NCI-H1436 treated with DMSO at 0.1 percent for 48 hours (cell line): ENCODE measurements at regions not wholly inside any gene's neighbourhood (a gene's known extent, or its start where the extent isn't known, plus 50 kb on each side); places are given as distances from the start of the nearest gene placed in this dataset.
"Not testable (repeated sequence)": the region's sequence is repeated elsewhere in the genome, so short reads cannot be mapped to it uniquely, and the experiment has no call there.

Source experiments
- DNase-seq: peaks from one replicate; lab custom pipeline; 2025; lab: John Stamatoyannopoulos, UW

DNA sequence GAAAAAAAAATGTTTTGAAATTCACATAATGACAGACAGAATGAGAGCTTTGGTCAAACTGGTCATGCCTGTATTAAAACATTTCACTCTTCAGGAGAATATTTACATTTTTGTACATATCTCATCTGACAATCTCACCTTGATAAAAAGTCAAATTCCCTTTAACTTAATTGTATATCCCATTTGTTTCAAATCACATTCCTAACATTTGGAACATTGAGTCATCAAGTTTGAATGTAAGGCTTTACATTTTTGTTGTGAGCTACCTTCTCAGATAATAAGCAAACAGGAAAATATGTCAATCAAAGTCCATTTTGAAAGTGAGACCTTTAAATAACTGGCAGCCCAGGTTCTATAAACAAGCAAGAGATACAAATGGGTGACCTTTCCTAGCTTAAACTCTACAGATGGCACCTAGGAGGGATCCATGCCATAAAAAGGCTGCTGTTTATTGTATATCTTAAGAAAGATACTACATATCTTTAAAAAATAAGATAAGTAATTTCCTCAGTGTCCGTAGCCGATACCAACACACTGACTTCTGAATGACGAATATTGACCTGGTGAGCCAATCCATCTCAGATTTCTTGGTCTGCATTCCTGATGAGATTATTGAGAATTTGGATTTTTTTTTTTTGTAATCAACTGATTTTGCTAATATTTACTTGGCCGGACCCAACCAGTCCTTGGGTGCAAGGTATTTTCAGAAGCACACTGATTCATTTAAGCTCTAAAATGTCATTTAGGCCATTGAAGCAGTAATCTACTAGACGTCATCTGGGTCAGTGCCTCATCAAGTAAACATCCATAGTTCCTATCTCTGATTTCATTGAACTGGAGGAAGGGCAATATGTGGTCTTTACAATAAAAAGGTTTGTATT lies 259.6 kb downstream of the BTG1 start:
- DNase-seq, result no peak

- DNase-seq, result no peak
Observed at GRCh38 chr12:91884230-91884629, 261.4 kb downstream of the BTG1 start.

- DNase-seq, result no peak
Observed at GRCh38 chr12:91883811-91884210, 261.8 kb downstream of the BTG1 start.

GRCh38 chr12:91882910-91883309 lies 262.7 kb downstream of the BTG1 start:
- DNase-seq, result no peak

DNA sequence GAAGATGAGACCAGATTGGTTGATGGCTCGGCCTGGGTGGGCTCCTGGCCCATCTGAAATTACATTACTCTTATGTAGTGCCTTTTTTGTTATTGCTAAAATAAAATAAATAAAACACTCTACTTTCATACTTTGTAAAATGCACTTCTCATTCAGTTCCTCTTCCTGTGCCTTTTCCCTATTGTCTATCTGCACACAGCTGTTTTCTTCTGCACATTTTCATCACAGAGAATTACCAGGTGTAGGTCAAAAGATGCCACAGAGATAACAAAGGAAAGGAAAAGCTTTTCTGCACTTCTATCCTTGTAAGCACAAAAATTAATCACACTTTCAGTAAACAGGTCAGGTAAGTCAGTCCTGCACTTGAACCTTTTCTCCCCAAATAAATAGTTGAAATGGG lies 265.1 kb downstream of the BTG1 start:
- DNase-seq, result no peak

- peak; percentile 30 for DNase-seq
Observed at GRCh38 chr12:91877456-91878235, 268.0 kb downstream of the BTG1 start.

DNA sequence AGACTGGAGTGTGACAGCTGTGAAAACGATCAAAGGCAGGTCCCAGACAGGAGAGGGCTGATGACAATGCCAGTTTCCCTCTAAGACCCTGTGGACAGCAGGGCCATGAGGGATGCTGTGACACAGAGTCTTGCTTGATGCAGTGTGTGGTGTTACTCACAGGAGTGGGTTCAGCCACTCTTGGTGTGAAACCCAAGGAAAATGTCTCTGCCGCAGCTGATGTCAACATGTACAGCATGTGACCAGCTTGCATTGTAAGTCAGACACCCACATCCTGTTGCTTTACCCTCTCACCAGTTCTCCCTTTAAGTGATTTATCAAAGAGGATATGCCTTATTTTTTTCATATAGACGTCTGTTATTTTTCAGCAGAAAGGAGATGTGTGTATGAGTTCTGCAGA lies 268.6 kb downstream of the BTG1 start:
- no peak for DNase-seq

DNA sequence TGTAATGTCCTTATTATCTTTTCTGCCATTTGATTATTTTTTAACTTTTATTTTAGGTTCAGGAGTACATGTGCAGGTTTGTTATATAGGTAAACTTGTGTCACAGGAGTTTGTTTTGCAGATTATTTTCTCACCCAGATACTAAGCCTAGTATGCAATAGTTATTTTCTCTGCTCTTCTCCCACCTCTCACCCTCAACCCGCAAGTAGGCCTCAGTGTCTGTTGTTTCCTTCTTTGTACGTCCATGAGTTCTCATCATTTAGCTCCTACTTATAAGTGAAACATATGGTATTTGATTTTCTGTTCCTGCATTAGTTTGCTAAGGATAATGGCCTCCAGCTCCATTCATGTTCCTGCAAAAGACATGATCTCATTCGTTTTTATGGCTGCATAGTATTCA lies 270.0 kb downstream of the BTG1 start:
- not testable (repeated sequence) for DNase-seq

DNA sequence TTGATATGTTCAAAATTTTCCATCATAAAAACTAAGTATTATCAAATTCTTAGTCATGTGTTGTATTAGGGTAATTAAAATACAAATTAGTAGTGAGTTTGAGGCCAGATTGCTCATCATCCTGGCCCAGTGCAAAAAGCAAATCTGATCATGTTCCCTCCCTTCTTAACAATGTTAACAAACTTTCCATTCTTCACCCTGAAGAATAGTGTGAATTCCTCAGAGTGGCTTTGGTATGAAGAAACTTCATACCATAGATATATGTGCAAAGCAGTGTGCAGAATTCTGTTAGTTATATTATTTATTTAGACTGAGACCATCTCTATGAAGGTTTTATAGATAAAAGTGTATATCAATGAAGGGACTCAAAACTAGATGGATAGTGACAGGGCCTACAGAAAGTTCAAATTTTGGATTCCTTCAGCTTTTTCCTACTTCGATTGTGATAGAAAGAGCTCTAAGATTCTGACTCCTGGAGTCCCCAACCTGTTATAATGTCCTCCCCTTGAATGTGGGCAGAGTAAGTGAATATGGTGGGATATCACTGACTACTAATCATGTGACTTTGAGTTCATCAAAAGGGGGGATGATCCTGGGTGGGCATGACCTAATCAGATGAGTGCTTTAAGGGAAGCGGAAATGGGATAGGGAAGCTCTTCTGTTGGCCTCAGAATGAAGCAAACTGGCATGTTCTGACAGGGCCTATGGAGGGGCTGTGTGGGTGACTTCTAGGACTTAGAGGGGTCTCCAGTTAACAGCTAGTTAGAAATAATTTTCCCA lies 271.4 kb downstream of the BTG1 start:
- DNase-seq, result no peak

GRCh38 chr12:91871751-91872150 lies 273.9 kb downstream of the BTG1 start:
- no peak for DNase-seq

- no peak for DNase-seq
Observed at GRCh38 chr12:91870872-91871707, 274.6 kb downstream of the BTG1 start.

DNA sequence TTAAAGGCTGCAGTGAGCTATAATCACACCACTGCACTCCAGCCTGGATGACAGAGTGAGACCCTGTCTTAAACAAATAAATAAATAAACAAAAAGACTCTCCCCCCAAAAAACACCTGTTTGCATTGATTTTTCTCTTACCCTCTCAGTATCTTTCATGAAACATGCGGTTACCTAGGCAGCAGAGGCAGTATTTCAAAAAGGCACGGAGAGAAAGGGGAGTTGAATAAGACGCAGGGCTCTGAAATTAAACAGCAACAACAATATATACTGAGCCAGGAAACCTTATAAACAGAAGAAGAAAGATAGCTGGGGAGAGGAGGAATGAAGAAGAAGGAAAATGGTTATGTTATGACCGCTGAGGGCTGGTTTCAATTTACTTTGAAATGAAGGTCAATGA lies 277.6 kb downstream of the BTG1 start:
- DNase-seq, result no peak

DNA sequence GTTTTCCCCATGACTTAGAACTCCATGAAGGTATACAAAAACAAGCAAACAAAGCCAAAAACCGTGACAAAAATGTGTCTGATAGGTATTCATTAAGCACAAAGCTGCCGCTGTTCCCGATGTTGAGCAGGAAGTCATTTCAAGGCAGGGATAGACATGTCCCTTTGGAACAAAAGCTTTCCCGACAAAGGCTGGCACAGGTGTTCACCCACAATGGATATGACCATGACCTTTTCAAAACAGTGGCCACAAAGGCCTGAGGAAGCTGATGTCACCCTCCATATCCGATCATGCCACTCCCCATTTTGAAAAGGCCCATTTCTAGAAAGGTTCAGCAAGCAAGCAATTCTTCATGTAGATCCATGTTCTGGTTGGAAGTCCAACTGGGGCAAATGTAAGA lies 279.1 kb downstream of the BTG1 start:
- no peak for DNase-seq

DNA sequence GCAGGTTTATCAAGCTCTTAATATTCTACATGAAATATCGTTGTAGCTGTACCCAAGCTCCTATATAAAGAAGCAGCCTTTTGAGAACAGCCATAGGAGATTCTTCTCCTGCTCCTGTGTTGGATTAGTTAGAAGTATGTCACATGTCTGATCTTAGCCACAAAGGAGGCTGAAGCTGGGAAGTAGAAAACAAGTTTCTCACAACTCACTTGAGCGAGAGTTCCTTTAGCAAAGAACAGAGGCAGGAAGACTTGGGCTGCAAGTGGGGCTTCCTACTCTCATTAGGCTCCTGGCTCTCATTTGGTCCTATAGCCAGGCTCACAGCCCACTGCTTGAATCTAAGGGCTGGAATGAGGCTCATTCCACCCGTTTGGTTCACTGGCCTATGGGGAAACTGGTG lies 281.9 kb downstream of the BTG1 start:
- no peak for DNase-seq

- DNase-seq, result no peak
Observed at GRCh38 chr12:91861554-91861953, 284.1 kb downstream of the BTG1 start.

DNA sequence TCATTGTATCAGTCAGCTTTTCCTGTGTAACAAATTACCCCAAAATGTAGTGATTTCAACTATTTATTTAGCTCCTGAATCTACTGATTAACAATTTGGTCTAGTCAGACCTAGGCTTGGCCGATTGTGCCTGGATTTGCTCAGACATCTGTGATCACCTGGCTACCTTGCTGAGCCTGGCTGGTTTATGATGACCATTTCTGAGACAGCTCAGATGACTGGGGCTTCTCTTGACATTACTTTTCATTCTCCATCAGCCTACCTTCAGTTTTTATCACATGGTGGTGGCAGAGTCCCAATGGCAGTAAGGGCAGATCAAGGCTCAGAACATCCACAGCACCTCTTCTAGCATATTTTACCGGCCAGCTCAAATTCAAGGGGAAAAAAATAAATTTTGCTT lies 286.3 kb downstream of the BTG1 start:
- DNase-seq, result no peak

DNA sequence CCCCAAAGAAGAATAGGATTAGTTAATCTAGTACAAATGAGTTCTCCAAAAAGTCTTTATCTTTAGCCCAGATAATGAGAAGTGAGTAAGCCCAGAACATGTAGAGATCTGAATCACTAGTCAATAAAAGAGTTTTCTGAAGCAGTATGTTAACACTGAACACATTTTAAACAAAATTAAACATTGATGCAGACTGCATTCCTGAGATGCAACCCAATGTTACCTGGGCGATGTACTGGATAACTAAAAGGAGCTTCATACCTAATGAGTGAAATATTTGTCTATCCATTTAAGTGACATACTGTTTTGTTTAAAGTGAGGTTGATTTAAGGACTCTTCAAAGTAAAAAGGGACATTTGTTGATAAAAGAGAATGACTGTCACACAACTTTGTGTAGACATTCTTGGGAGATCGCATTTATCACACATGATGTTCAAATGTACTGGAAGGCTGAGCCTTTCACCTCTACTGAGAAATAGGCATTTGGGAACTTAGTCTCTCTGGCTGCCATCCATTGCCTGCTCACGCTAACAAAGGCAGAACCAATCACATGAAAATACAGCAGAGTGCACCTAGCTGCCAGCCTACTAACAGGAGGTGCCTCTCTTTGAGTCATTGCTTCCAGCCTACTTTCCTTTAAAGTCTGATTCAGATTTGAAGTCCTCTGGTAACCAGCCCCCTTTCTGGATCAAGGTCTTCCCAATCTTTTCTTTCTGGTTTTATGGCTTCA lies 287.7 kb downstream of the BTG1 start:
- no peak for DNase-seq

DNA sequence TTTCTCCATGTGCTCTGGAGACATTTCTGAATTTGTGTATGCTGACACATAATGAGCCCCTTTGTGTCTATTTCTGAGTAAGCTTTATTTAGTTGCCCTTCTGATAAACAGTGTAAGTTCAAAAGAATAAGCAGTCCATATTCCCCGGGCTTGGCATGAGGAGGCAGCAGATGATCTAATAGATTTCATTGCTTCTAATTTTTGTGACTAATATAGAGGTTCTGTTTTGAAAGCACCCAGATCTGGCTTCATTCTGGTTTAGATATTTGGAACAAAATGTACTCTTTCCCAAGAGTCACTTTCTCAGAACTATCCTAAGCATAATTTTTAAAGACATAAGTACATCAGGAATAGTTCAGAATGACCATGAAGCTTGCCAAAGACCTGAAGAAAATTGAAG lies 290.9 kb downstream of the BTG1 start:
- no peak for DNase-seq

- DNase-seq, result no peak
Observed at GRCh38 chr12:91853350-91854127, 292.1 kb downstream of the BTG1 start.

DNA sequence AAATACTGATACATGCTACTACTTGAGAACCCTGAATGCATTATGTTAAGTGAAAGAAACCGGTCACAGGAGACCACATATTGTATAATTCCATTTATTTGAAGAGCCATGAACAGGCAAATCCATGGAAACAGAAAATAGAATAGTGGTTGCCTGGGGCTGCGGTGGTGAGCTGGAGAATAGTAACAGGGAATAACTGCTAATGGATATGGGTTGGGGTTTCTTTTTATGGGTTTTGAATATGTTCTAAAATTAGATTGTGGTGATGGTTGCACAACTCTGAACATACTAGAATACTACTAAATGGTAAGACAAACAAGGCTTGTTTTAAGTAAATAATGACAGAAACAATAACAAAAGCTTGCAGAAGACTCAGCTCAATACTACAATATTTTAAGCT lies 293.0 kb downstream of the BTG1 start:
- no peak for DNase-seq
